ENCODE measurements at regions not wholly inside any gene's neighbourhood (a gene's known extent, or its start where the extent isn't known, plus 50 kb on each side); places are given as distances from the start of the nearest gene placed in this dataset.

DNA sequence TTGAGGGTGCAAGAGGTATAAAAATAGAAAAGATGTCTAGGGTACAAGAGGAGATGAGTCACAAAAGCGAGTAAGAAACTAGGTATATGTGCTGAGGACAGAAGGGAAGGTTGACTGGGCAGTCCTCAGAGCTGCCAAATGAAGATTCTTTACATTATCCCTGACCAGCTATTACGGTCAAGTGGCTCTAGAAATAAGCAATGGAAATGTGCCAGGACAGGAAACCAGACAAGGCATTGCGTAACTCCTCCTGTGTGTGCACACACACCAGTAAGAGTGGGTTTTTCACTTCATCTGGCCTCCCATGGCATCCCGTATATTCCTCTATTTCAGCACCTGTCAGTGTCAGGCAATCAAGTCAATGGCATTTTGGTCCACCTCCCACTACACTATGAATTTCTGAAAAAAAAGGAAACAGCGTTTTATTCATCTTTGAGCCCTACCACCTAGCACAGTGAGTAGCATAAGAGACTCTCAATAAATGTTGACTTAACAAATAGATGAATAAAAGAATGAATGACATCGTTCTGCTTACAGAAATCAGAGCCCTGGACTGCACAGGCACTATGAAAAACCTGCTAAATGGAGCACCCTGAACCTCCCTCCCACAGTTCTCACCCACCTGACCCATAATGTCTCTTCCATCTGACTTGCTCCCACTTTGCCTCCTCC, 62.6 kb upstream of the KLF3 start:
- Histone ChIP-seq H3K9me3 (no peaks in the 10 kb centered on the region), H3K27ac (no peak overlapping the region), H3K27me3 (replicated peaks; ENCODE audit: insufficient read depth) (no peaks in the 10 kb centered on the region), H3K4me1 (ENCODE audit: control insufficient read depth in 1 of 2, low read depth in 2 of 2) (no peaks in the 10 kb centered on the region), H3K4me3 (no peak overlapping the region), H3K36me3 (no peaks in the 10 kb centered on the region)
- DNase-seq (ENCODE audit: low spot score): no peak
- ATAC-seq (ENCODE audit: insufficient number of reproducible peaks, low FRiP score, low read depth): no peak
- TF ChIP-seq CTCF (IDR thresholded peaks at IDR 0.05): no peak

DNA sequence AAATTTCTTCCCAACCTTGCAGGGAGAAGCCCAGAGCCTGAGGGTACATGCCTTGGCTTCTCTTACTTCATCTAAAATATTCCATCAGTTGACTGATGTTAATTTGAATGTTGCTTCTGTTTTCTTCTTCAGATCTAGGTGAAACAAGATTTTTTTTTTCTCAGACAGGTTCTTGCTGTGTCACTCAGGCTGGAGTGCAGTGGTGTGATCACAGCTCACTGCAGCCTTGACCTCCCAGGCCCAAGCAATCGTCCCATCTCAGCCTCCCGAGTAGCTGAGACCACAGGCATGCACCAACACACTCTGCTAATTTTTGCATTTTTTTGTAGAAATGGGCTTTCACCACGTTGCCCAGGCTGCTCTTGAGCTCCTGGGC, 62.1 kb upstream of the KLF3 start:
- no peak for ATAC-seq (ENCODE audit: insufficient number of reproducible peaks, low FRiP score, low read depth)

DNA sequence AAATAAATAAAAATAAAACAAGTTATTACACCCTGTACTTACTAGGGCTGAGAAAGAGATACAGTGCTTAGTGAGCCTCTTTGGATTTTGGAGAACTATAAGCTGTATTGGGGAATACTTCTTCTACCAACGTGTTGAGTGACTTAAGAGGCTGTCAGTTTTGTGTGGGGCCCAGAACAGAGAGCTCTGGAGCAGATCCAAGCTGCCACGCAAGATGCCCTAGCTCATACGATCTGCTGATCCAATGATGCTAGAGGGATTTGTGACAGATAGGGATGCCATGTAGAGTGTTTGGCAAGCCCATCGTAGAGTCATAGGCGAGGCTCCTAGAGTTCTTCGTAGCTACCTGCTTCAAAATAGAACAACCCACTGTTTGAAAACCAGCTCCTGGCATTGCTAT, 60.3 kb upstream of the KLF3 start:
- no peak for TF ChIP-seq CTCF (IDR thresholded peaks at IDR 0.05)
- no peaks in the 10 kb centered on the region for H3K9me3 ChIP-seq
- no peaks in the 10 kb centered on the region for H3K36me3 ChIP-seq
- H3K4me3 ChIP-seq: no peak overlapping the region
- no peak overlapping the region for H3K27ac ChIP-seq
- DNase-seq (ENCODE audit: low spot score): no peak
- no peaks in the 10 kb centered on the region for H3K27me3 ChIP-seq (replicated peaks; ENCODE audit: insufficient read depth)
- no peaks in the 10 kb centered on the region for H3K4me1 ChIP-seq (ENCODE audit: control insufficient read depth in 1 of 2, low read depth in 2 of 2)
- no peak for ATAC-seq (ENCODE audit: insufficient number of reproducible peaks, low FRiP score, low read depth)

More for the DNA sequence above, 62.1 kb upstream of the KLF3 start:
- H3K4me3 ChIP-seq: no peak overlapping the region
- no peaks in the 10 kb centered on the region for H3K4me1 ChIP-seq (ENCODE audit: control insufficient read depth in 1 of 2, low read depth in 2 of 2)
- no peak for DNase-seq (ENCODE audit: low spot score)
- no peak for TF ChIP-seq CTCF (IDR thresholded peaks at IDR 0.05)
- no peak overlapping the region for H3K27ac ChIP-seq
- no peaks in the 10 kb centered on the region for H3K9me3 ChIP-seq
- H3K36me3 ChIP-seq: no peaks in the 10 kb centered on the region
- no peaks in the 10 kb centered on the region for H3K27me3 ChIP-seq (replicated peaks; ENCODE audit: insufficient read depth)

DNA sequence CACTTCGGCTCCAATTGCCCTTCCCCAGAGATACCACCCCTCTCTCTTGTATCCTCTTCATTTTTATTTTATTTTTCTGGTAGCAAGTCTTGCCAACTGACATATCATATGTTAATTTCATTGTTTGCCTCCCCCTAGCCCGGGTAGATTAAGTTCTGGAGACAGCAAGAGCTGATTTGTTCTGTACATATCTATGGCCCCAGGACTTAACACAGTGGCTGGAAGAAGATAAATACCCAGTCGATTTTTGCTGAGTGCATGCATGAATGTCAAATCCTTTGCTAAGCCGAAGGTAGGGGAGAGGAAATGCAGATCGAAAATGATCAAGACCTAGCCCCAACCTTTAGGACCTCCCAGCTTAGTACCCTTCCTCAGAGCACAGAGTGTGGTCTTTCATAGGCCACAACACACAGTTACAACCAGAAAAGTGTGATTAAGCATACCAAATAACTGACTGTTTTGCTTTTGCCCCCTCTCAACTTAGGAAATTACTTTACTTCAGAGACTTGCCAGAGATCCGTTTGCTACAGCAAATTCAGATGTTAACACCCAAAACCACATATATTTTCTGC, 58.7 kb upstream of the KLF3 start:
- Histone ChIP-seq H3K9me3 (no peaks in the 10 kb centered on the region), H3K4me3 (no peak overlapping the region), H3K27me3 (replicated peaks; ENCODE audit: insufficient read depth) (no peaks in the 10 kb centered on the region), H3K4me1 (ENCODE audit: control insufficient read depth in 1 of 2, low read depth in 2 of 2) (no peaks in the 10 kb centered on the region), H3K27ac (no peak overlapping the region), H3K36me3 (no peaks in the 10 kb centered on the region)
- TF ChIP-seq CTCF (IDR thresholded peaks at IDR 0.05): no peak
- ATAC-seq (ENCODE audit: insufficient number of reproducible peaks, low FRiP score, low read depth): no peak
- no peak for DNase-seq (ENCODE audit: low spot score)

GRCh38 chr4:38605753-38606586, 58.0 kb upstream of the KLF3 start:
- Histone ChIP-seq H3K9me3 (no peaks in the 10 kb centered on the region), H3K27ac (no peak overlapping the region), H3K4me1 (ENCODE audit: control insufficient read depth in 1 of 2, low read depth in 2 of 2) (no peaks in the 10 kb centered on the region), H3K27me3 (replicated peaks; ENCODE audit: insufficient read depth) (no peaks in the 10 kb centered on the region), H3K36me3 (no peaks in the 10 kb centered on the region), H3K4me3 (no peak overlapping the region)
- ATAC-seq (ENCODE audit: insufficient number of reproducible peaks, low FRiP score, low read depth) (no peak), DNase-seq (ENCODE audit: low spot score) (no peak)
- TF ChIP-seq CTCF (IDR thresholded peaks at IDR 0.05): no peak
